ENCODE measurements at regions not wholly inside any gene's neighbourhood (a gene's known extent, or its start where the extent isn't known, plus 50 kb on each side); places are given as distances from the start of the nearest gene placed in this dataset.

- no peak for DNase-seq
These were observed 2272.0 kb downstream of the PCDH9 start for GRCh38 chr13:64958106-64958505.

GRCh38 chr13:64938660-64939059 lies 2291.5 kb downstream of the PCDH9 start:
- no peak for DNase-seq

GRCh38 chr13:64937302-64937701 lies 2292.8 kb downstream of the PCDH9 start:
- DNase-seq: no peak

DNA sequence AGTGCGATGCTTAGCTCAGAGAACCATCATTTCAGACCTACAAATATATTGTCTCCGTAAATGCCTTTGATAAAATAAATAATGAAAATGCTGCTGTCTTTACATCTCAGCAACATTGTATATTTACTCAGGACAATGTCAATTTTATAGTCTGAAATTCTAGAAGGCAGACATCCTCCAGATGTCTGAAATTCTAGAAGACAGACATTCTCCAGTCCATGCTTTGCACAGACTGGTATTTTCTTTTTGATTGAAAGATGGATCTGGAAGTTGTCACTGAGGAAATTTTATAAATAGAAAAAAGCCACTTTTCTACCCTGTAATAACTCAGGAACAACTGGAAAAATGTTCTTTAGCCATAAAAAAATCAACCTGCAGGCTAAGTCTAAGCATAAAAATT lies 2293.3 kb downstream of the PCDH9 start:
- no peak for DNase-seq

- DNase-seq: no peak
These were observed 2294.7 kb downstream of the PCDH9 start for GRCh38 chr13:64935441-64935840.

GRCh38 chr13:64934569-64935362 lies 2295.4 kb downstream of the PCDH9 start:
- DNase-seq: no peak

DNA sequence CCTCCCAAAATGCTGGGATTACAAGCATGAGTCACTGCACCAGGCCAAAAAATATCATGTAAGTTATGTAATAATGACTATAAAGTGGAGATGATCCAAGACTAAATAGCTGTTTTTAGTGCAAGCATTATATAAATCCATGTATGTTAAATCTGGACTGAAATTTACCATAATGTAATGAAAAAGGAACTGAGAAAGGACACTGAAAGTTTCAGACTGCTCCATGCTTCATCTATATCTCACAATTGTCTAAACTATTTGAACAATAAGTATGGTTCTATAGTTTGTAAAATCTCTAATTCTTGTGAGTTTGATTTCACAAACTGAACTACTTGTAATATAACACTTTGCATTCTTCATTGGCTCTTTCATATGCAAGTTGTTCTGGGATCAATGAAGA lies 2299.5 kb downstream of the PCDH9 start:
- DNase-seq: no peak

- DNase-seq: no peak
These were observed 2301.2 kb downstream of the PCDH9 start for GRCh38 chr13:64928696-64929499.

DNA sequence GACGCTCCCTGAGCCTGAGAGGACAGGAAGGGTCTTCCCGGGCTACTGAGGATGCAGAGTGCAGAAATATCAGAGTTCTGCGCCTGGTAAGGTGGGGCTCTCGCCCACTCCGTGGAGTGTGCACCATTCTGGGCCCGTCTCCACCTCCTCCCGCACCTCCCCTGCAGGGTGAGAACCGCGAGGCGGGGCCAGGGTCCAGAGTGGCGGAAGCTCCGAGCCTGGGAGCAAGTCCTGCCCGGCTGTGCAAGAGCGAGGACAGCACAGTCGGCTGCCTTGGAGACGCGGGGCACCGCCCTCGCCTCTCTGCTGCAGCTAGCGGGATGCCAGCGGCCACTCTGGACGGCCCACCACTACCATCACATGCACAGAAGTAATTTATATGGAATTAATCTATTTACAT lies 2304.4 kb downstream of the PCDH9 start:
- no peak for DNase-seq

- DNase-seq: no peak
These were observed 2304.9 kb downstream of the PCDH9 start for GRCh38 chr13:64925284-64925683.

DNA sequence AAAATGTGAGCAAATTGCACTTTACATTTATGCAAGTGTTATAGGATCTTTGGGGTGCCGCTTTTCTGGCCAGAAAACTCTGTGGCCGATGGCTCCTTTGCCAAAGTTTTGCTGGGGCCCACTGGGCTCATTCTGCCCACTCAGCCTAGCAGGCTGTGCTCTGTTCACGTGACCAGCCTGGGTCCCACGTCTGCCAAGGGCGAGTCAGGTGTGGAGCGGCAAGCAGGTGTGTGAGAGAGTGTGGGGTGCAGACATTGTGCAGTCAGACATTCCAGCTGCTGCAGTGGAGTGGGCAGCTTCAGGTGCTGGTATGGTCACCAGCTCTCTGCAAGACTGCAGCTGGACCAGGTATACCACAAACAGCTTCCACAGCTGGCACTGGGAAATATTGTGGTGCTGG lies 2305.7 kb downstream of the PCDH9 start:
- no peak for DNase-seq

GRCh38 chr13:64917566-64917965 lies 2312.6 kb downstream of the PCDH9 start:
- DNase-seq: no peak

- no peak for DNase-seq
These were observed 2318.0 kb downstream of the PCDH9 start for GRCh38 chr13:64912141-64912540.

- DNase-seq: no peak
These were observed 2320.0 kb downstream of the PCDH9 start for GRCh38 chr13:64910096-64910495.

DNA sequence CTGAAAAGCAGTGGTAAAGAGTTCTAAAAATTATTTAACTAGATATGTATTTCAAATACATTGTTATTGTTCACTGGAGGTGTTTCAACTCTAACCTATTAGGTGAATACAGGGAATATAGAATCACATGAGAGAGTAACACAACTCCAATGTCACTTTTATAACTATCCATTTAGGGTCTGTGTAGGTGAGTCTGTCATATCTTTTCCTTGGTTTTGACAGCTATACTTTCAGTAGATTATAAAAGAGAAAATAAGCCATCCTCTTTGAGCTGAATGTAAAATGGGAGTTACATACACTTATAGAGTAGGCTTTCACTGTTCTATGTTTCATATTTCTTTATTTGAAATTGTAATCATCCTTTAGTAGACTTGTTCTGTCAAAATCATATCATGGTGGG lies 2321.0 kb downstream of the PCDH9 start:
- DNase-seq: no peak

DNA sequence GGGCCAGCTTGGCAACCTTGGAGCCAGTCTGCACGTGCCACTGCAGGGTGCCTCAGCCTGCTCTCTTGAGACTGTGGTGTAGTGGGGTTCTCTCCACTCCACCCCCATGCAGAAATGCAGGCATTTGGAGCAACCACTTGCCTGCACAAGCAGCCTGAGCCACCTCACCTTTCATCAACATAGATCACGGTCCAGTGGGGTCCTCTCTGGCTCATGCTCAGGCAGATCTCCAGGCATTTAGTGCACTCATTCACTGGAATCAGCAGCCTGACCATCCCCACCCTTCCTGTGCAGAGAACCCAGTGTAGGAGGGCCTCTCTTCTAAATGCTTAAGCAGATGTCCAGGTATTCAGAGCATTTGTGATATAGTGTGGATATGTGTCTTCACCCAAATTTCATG lies 2330.1 kb downstream of the PCDH9 start:
- no peak for DNase-seq

DNA sequence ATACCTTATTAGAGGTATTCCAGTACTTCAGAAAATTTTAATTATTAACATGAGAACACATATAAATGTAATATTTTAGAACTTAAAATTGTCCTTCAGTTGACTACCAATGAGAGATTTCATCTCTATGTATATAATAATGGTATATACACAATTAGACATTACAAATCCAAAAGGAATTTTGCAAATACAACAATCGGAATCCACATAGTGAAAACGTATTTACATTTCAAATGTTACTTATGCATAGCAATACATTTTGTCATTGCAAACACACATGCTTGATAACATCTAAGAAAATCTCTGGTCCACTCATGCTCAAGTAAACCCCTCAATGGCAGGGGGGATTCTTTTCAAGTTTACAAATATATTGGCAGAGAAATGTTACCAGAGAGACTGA lies 2345.2 kb downstream of the PCDH9 start:
- no peak for DNase-seq

- no peak for DNase-seq
These were observed 2353.0 kb downstream of the PCDH9 start for GRCh38 chr13:64877176-64877575.

DNA sequence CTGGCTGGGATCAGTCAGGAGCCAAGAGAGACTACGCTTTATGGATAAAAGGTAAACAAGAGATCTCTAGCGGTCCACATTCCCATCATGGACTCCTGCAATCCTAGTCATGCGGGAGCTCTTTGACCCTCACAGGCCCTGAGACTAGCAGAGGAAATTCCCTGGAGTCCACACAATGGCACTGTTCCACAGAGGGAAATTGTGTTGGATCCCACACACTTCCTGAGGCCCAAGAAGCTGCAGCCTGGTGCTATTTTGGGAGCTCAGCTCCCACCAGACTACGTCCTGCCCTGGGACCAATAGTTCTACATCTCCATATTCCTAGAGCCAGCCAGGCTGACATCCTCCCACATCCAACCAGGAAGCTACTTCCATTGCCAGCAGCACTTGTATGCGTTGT lies 2358.4 kb downstream of the PCDH9 start:
- no peak for DNase-seq

DNA sequence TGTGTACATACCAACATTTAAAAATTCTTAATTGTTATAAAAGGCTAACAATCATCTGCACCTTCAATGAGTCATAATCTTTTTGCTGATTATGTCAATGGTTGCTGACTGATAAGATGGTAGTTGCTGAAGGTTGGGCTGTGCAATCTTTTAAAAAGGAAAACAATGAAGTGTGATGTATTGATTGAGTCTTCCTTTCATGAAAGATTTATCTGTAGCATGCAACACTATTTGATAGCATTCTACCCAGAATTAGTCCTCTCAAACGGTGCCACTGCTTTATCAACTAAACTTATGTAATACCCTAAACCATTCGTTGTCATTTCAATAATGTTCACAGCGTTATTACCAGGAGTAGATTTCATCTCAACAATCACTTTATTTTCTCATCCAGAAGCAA lies 2360.6 kb downstream of the PCDH9 start:
- DNase-seq: no peak

DNA sequence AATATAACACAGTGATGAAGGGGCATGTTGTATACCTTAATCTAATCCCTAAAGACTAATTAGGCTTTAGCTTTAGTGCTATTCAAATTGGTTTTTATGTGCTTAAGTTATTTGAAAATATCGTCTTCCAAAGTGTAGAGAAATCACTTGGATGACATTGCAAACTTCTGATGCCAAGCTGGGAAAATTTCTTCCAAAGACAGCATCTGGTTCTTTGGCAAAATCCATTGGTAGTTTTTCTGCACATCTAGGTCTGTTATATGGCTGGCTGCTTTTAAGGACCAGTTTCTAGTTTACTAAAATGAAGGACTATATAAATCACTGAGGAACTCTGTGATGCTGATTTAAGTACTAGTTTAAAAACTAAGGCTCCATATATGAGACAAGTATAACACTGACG lies 2362.3 kb downstream of the PCDH9 start:
- no peak for DNase-seq

DNA sequence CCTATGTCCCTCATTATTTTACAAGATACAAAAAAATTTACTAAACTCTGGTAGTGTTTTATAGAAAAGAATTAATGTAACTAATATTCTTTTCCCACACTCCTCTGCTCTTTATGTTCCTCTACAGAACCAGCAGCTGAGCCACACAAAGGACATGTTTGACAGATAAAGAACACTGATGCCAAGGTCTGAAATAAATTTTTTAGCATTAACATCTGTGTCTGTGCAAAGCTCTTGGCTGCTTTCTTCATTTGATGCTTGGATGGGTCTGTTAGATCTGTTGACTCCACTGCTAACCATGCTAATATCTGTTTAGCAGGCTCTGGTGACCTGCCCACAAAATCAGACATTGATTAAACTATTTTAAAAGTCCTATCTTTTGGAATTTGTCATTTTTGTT lies 2363.8 kb downstream of the PCDH9 start:
- DNase-seq: no peak

GRCh38 chr13:64855506-64855905 lies 2374.6 kb downstream of the PCDH9 start:
- DNase-seq: no peak

- no peak for DNase-seq
These were observed 2380.1 kb downstream of the PCDH9 start for GRCh38 chr13:64850017-64850416.
